Tibial nerve (tissue), 3 donors: ENCODE measurements at regions not wholly inside any gene's neighbourhood (a gene's known extent, or its start where the extent isn't known, plus 50 kb on each side); places are given as distances from the start of the nearest gene placed in this dataset.

Experiments
- POLR2A ChIP-seq, 2 donors: fragments of 450-650 bp; IDR thresholded peaks; one replicate each; pipeline ENCODE4 v1.6.1; 2017; ENCODE audit warnings: antibody characterized with exemption in 2 of 2, mild to moderate bottlenecking in 2 of 2, moderate library complexity in 2 of 2
- TF ChIP-seq, protein P1 (sequence below), 5 experiments: fragments of 200-600 bp in 3 of 5; fragments of 450-650 bp in 2 of 5; sonication (generic) in 3 of 5; IDR thresholded peaks; one replicate each; pipeline ENCODE4 v1.5.1; 2016 to 2019; ENCODE audit warnings: antibody characterized with exemption in 5 of 5, mild to moderate bottlenecking in 3 of 5, moderate library complexity in 2 of 5

DNA sequence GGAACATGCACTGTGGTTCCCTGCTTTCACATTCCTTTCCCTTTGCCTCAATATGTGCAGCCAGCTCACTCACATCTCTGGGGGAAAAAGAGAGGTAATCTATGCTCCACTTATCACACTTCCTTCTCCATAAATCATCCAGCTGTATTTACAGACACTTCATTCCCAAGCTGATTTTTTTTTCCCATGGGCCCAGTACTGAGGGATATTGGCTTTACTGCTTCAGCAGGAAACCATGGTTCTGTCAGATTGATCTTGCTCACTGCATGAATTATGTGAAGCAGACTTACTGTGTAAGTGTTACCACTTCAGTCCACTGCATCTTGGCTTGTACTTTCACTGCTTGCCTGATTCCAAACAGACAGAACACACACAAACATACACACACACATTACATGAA is 555.6 kb downstream of the CCER1 start:
- TF ChIP-seq, protein P1, sequence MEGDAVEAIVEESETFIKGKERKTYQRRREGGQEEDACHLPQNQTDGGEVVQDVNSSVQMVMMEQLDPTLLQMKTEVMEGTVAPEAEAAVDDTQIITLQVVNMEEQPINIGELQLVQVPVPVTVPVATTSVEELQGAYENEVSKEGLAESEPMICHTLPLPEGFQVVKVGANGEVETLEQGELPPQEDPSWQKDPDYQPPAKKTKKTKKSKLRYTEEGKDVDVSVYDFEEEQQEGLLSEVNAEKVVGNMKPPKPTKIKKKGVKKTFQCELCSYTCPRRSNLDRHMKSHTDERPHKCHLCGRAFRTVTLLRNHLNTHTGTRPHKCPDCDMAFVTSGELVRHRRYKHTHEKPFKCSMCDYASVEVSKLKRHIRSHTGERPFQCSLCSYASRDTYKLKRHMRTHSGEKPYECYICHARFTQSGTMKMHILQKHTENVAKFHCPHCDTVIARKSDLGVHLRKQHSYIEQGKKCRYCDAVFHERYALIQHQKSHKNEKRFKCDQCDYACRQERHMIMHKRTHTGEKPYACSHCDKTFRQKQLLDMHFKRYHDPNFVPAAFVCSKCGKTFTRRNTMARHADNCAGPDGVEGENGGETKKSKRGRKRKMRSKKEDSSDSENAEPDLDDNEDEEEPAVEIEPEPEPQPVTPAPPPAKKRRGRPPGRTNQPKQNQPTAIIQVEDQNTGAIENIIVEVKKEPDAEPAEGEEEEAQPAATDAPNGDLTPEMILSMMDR (IDR thresholded peaks at IDR 0.05) = no peak
- TF ChIP-seq POLR2A (IDR thresholded peaks at IDR 0.05) = no peak
